ACC112 (cell line): ENCODE measurements at regions not wholly inside any gene's neighbourhood (a gene's known extent, or its start where the extent isn't known, plus 50 kb on each side); places are given as distances from the start of the nearest gene placed in this dataset.

Source experiments
- H2AFZ ChIP-seq: fragments of 200-600 bp; sonication (generic); one replicate; pipeline ENCODE4 v1.6.0; 2017; ENCODE audit warnings: antibody characterized with exemption, low read length; ENCODE audit not compliant: unreplicated experiment
- H3K27ac ChIP-seq: fragments of 200-600 bp; sonication (generic); 2 replicates; pipeline ENCODE4 v1.5.1; 2014; ENCODE audit warnings: low read depth, mild to moderate bottlenecking, antibody characterized with exemption, low read length, moderate library complexity
- H3K27me3 ChIP-seq: fragments of 200-600 bp; sonication (generic); 2 replicates; pipeline ENCODE4 v1.6.1; 2014; ENCODE audit warnings: mild to moderate bottlenecking, antibody characterized with exemption, low read length, moderate library complexity, mixed read lengths; ENCODE audit not compliant: insufficient read depth
- H3K36me3 ChIP-seq: fragments of 200-600 bp; sonication (generic); 2 replicates; pipeline ENCODE4 v1.6.1; 2016; ENCODE audit warnings: mild to moderate bottlenecking, antibody characterized with exemption, low read length, moderate library complexity, mixed read lengths; ENCODE audit not compliant: insufficient read depth
- H3K4me1 ChIP-seq: fragments of 200-600 bp; sonication (generic); one replicate; pipeline ENCODE4 v1.6.1; 2016; ENCODE audit warnings: low read length, mixed read lengths; ENCODE audit not compliant: insufficient read depth, unreplicated experiment, control insufficient read depth
- H3K4me3 ChIP-seq: fragments of 200-600 bp; sonication (generic); 2 replicates; pipeline ENCODE4 v1.5.1; 2014; ENCODE audit warnings: mild to moderate bottlenecking, low read depth, low read length
- H3K79me2 ChIP-seq: fragments of 200-600 bp; sonication (generic); one replicate; pipeline ENCODE4 v1.6.0; 2016; ENCODE audit warnings: low read length; ENCODE audit not compliant: control insufficient read depth, unreplicated experiment, insufficient read depth

DNA sequence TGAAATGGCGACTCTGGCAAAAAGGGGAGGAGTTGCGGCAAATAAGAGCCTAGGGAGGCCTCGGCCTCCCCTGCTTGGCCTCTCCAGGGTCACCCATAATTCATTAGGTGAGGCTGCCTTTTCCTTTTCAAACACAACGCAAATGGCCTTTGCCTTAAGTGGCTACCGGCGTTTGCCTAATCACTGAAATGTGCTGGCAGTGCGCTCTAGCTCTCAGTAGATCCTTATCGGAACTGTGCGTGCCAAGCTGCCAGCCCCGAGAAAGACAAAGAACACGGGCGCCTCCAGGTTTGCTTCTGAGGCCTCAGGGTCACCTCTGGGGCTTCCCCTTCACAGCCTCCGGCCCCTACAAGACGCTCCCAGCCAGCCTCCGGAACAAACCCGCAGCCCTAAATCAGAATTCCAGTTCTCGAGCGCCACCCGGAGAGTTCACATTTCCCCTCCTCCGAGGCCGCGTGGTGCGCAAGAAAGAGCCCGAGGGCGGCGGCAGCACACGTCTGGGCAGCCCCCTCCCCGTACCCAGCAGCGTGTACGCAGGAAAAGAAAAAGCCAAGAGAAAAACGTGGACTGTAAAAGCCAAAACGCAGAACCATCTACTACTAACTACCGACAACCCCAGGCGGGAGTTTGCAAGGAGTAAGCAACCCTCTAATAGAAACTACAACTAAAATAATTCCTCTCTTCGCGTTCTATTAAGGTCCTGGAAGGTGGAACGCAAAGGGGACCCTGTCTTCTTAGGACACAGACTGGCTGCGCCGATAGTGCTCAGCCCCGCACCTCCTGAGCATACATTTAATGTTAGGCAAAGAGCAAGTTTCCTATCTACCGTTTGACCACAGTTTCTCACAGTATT is 76.5 kb upstream of the BCOR start:
- H3K27me3 ChIP-seq = no peaks in the 10 kb centered on the region
- H3K27ac ChIP-seq = peak overlapping the region; percentile 81
- peak overlapping the region; percentile 84 for H3K4me3 ChIP-seq
- peaks cover 26% of the 10 kb centered on the region for H3K4me1 ChIP-seq
- peaks cover 11% of the 10 kb centered on the region for H3K79me2 ChIP-seq
- no peaks in the 10 kb centered on the region for H3K36me3 ChIP-seq
- no peak overlapping the region for H2AFZ ChIP-seq

DNA sequence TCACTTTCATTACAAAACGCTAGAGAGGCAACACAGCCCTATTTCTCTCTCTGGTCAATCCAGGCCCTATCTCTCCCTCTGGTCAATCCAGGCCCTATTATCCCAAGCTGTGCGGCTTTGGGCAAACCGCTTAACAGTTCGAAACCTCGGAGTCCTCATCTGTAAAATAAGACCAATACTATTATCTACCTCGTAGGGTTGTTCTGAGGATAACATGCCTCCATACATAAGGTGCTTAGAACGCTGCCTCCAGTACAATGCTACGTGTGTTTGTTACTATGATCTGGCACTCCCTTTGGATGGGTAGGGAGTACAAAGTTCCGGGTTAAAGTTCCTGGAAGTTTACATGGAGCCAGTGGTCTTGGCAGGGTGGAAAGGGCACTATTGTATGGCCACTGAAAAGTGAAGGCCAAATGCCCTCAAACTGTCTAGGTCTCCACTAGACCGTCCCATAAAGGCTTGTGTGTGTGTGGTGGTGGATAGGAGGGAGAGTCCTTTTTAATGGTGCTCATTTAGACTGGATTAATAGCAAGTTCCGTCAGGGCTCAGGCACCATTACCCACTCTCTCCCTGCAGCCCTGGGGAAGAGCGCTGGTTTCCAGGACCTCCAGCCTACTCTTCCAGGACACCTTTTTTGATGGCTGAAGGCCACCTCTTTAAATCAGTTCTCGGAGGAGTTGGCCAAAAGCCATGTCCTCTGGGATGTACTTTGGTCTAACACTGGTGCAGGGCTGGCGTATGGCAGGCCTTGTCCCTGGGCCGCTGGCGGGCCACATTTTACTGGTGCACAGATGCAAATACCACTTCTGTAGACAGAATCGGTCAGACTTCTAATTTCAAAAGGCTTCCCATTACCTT is 75.6 kb upstream of the BCOR start:
- H3K27me3 ChIP-seq = no peaks in the 10 kb centered on the region
- peak overlapping the region; percentile 81; the same call in 1 of the 2 replicates for H3K27ac ChIP-seq
- H3K4me3 ChIP-seq = peak overlapping the region; percentile 84
- H3K79me2 ChIP-seq = peaks cover 11% of the 10 kb centered on the region
- H3K4me1 ChIP-seq = peaks cover 26% of the 10 kb centered on the region
- H3K36me3 ChIP-seq = no peaks in the 10 kb centered on the region
- no peak overlapping the region for H2AFZ ChIP-seq

DNA sequence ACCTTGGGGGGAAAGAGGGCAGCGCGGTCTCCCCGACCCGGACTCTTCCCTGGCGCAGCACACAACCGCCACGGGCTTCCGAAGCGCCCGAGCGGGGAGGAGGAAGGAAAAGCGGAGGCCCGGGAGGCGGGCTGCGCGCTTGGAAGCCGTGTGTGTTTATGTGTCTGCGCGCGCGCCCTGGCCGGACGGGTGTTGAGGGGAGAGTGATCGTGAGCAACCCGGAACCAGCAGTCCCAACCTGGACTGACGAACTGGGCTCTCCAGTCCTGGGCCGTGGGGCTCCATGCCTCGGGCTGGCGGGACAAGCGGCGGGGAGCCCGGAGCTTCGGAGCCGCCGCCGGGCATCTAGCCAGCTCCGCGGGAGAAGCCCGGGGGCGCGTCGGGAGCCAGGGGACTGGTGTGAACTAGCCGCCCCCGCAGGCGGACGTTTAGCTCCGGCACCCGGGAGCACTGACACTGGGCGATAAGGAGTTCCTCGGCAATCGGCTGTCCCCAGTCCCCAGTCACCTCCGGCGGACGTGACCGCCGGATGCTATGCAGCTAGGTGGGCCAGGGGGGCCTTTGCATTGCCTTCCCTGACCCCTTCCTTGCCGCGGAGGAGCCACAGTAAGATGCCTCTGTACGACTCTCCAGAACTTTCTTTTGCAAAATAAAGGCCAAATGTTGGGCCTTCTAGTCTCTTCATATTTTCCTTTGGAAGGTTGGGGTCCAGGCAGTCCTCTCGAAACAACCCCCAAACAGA is 74.8 kb upstream of the BCOR start:
- Histone ChIP-seq H3K79me2 (peaks cover 11% of the 10 kb centered on the region), H3K36me3 (no peaks in the 10 kb centered on the region), H3K4me1 (peaks cover 26% of the 10 kb centered on the region), H2AFZ (peak overlapping the region; percentile 33), H3K27ac (peak overlapping the region; percentile 81), H3K27me3 (no peaks in the 10 kb centered on the region), H3K4me3 (peak overlapping the region; percentile 78)

DNA sequence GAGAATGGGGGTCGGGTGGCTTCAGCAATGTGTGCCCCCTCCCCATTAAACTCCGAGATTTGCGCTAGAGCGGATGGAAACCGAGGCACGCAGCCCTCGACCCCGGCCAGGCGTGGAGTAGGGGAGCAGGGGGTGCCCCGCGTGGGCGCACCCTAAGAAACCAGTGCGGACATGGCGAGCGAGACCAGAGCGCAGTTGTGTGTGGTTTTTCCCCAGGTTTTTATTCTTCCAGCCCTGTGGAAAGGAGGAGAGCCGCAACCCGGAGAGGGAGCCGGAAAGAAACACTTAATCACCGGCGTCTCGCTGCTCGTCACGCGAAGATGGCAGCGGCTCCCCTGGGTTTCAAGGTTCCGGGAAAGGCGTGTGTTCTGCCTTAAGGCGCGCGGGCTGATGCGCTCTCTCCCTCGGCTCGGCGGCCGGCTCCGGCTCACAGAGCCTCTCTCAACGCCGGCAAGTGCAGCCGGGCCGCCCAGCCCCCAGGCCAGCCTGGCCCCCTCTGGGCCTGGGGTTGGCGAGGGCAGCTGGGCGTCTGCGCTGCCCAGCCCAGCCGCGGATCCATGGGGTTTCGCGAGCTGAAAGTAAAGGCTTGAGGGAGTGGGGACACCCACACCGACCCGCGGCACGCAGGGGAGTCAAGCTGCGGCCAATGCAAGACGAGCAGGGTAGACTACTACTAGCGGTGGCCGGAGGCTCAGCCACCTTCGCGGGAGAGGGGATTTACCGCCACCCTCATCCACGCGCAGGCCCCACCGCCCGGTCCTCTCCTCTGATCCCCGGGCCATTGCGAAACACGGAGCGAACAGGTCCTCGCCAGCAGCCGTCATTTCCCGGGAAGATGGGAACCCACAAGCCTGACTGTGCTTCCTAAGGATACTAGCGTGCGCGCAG is 74.0 kb upstream of the BCOR start:
- H2AFZ ChIP-seq = peak overlapping the region; percentile 33
- peak overlapping the region; percentile 78 for H3K4me3 ChIP-seq
- no peaks in the 10 kb centered on the region for H3K27me3 ChIP-seq
- H3K36me3 ChIP-seq = no peaks in the 10 kb centered on the region
- peaks cover 11% of the 10 kb centered on the region for H3K79me2 ChIP-seq
- peak overlapping the region; percentile 81 for H3K27ac ChIP-seq
- peaks cover 29% of the 10 kb centered on the region for H3K4me1 ChIP-seq

DNA sequence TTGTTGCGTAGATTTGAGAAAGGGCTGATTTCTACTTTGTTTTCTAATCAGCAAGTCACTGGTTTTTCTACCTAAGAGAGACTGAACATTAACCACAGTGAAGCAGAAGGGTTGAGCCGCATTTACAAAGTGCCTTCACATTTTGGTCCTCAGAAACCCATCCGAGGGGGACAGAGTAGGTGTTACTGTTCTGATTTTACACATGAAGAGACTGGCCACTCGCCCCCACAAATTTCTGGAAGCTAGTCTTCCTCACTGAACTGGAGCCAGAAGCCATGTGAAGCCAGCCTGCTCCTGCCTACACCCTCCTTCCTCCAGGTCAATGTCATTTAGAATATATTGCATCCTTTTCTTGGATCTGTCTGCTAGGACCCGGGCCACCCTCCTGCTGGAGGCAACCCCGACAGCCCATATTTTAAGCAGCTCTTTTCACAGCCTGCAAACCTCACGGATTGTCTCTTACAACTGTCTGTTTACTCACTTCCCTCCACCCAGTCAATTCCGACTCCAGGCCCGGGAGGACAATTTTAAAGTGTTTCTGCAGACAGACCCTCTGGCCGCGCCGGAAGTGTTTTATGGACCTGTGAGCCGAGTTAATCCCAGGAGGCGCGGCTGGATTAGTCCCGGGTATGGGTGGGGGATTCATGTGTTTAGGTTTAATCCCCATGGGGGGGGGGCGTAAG is 73.2 kb upstream of the BCOR start:
- Histone ChIP-seq H2AFZ (no peak overlapping the region), H3K36me3 (no peaks in the 10 kb centered on the region), H3K27me3 (no peaks in the 10 kb centered on the region), H3K4me1 (peaks cover 35% of the 10 kb centered on the region), H3K4me3 (peak overlapping the region; percentile 78), H3K79me2 (peaks cover 11% of the 10 kb centered on the region), H3K27ac (peak overlapping the region; percentile 81)

DNA sequence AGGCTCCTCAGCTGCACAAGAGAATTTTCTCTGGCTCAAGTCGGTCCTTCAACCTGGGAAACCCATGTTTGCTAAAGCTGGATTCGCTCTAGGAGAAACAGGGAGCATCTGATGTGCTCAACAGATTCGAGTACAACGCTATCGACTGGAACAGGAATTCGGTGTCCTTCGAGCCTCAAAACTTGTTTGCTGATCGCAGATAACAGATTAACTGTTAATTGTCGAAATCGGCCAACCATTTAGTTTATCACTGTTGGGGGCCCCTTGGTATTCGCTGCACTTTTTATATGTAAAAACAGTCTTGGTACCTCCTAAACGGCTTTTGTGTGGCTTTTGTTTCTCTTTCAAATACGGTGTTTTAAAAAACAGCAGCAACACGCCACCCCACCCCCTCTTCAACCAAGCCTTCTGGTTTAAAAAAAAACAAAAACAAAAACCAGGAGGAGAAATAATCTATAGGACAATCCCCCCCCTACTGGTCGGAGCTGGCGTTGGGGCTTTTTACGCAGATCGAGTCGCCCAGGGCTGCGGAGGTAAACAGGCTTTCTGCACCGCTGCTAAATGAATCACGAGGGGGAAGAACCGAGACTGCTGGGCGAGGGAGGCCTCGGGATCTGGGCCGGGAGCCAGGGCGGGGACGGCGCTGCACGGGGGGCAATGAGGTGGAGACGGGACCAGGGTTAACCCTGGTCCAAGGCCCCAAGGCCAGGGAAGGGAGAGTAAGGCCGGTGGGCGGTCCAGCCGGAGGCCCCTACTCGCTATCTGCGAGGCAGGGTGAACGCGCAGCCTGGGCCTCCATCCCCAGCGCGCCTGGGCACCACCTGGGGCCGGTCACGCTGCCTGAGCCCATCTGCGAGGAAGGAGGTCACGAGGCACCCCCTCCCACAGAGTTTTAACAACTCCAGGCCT is 71.7 kb upstream of the BCOR start:
- Histone ChIP-seq H3K27me3 (no peaks in the 10 kb centered on the region), H3K36me3 (no peaks in the 10 kb centered on the region), H3K4me1 (peaks cover 33% of the 10 kb centered on the region), H2AFZ (no peak overlapping the region), H3K4me3 (no peak overlapping the region), H3K79me2 (peaks cover 9% of the 10 kb centered on the region), H3K27ac (no peak overlapping the region)

DNA sequence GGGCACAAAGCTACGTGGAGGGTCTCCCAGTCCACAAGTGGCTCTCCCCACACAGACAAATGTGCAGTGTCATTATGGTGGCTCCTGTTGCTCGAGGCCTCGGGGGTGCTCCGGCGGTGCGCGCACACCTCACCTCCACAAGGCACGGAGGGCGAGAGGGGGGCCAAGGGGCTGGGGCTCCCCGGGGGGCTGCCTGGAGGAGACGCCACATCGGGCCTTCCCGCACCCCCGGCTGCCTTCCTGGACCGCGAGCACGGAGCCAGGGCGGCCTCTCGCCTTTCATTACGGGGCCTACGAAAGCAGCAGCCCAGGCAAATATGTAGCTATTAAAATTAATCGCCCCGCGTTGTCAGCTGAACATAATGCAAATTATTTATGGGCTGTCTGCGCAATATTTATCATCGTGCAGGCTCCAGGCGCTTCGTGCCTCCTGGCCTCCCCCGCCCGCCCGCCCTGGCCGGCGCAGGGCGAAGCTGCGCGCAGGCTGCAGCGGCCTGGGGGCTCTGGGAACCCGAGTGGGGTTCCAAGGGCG is 70.8 kb upstream of the BCOR start:
- H3K79me2 ChIP-seq = peaks cover 7% of the 10 kb centered on the region
- H3K4me3 ChIP-seq = no peak overlapping the region
- H3K4me1 ChIP-seq = peaks cover 27% of the 10 kb centered on the region
- H3K27ac ChIP-seq = no peak overlapping the region
- no peak overlapping the region for H2AFZ ChIP-seq
- no peaks in the 10 kb centered on the region for H3K36me3 ChIP-seq
- no peaks in the 10 kb centered on the region for H3K27me3 ChIP-seq

DNA sequence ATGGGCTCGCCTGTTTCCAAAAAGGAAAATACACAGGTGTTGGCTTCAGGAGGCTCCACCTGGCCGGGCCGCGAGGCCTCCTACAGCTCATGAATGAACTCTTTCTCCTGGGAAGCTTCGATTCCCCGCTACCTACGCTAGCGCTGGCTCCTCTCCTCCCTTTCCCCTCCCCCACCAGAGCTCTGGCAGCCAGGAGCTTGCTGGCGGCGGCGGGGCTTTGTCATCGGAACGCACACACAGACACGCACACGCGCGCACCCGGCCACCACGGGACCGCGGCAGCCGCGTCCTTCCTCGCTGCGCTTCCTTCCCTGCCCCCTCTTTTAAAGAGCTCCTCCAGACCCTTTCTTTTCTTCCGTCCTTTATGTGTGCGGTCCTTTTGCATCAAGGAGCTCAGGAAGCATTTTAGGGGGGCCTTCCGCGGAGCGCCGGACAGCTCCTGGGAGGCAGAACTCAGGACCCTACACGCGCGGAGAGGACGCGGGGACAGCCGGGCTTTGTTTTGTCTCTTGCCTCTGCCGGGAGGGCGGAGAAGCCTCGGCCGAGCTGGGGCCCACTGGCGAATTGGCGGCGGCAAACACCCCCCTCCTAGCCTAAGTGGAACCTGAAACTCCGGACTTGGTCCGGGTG is 70.2 kb upstream of the BCOR start:
- H3K27me3 ChIP-seq = no peaks in the 10 kb centered on the region
- peaks cover 22% of the 10 kb centered on the region for H3K4me1 ChIP-seq
- H3K36me3 ChIP-seq = no peaks in the 10 kb centered on the region
- H3K79me2 ChIP-seq = peaks cover 3% of the 10 kb centered on the region
- peak overlapping the region; percentile 67 for H3K4me3 ChIP-seq
- H2AFZ ChIP-seq = no peak overlapping the region
- H3K27ac ChIP-seq = no peak overlapping the region
